ENCODE measurements at regions not wholly inside any gene's neighbourhood (a gene's known extent, or its start where the extent isn't known, plus 50 kb on each side); places are given as distances from the start of the nearest gene placed in this dataset.
A peak's percentile ranks its signal among the peaks of the same experiment; 100 is the strongest.

GRCh38 chr13:26899202-26899601 is 138.6 kb upstream of the GPR12 start:
- Histone ChIP-seq H3K9me3 (ENCODE audit: low read depth) (no peaks in the 10 kb centered on the region), H3K27ac (no peak overlapping the region), H3K36me3 (no peaks in the 10 kb centered on the region), H3K4me1 (ENCODE audit: low read depth) (peaks cover 4% of the 10 kb centered on the region), H3K4me3 (no peak overlapping the region), H3K27me3 (no peaks in the 10 kb centered on the region)
- TF ChIP-seq CTCF (IDR thresholded peaks at IDR 0.05; ENCODE audit: low read depth, low read length): no peak
- DNase-seq (ENCODE audit: low read depth in 1 of 2, low spot score in 1 of 2): no peak

GRCh38 chr13:26897706-26898550 is 137.3 kb upstream of the GPR12 start:
- Histone ChIP-seq H3K9me3 (ENCODE audit: low read depth) (no peaks in the 10 kb centered on the region), H3K27me3 (no peaks in the 10 kb centered on the region), H3K4me3 (no peak overlapping the region), H3K36me3 (no peaks in the 10 kb centered on the region), H3K27ac (peak overlapping the region; percentile 30), H3K4me1 (ENCODE audit: low read depth) (peaks cover 4% of the 10 kb centered on the region)
- no peak for TF ChIP-seq CTCF (IDR thresholded peaks at IDR 0.05; ENCODE audit: low read depth, low read length)
- no peak for DNase-seq (ENCODE audit: low read depth in 1 of 2, low spot score in 1 of 2)

- peaks cover 4% of the 10 kb centered on the region for H3K4me1 ChIP-seq (ENCODE audit: low read depth)
- peak in 1 of 2 donors; percentile 46 for DNase-seq (ENCODE audit: low read depth in 1 of 2, low spot score in 1 of 2)
- H3K27ac ChIP-seq: peak overlapping the region; percentile 30
- no peaks in the 10 kb centered on the region for H3K9me3 ChIP-seq (ENCODE audit: low read depth)
- no peak overlapping the region for H3K4me3 ChIP-seq
- no peaks in the 10 kb centered on the region for H3K36me3 ChIP-seq
- TF ChIP-seq CTCF (IDR thresholded peaks at IDR 0.05; ENCODE audit: low read depth, low read length): no peak
- H3K27me3 ChIP-seq: no peaks in the 10 kb centered on the region
These were observed 136.5 kb upstream of the GPR12 start for GRCh38 chr13:26896986-26897668.

- Histone ChIP-seq H3K36me3 (no peaks in the 10 kb centered on the region), H3K4me1 (ENCODE audit: low read depth) (peaks cover 4% of the 10 kb centered on the region), H3K4me3 (no peak overlapping the region), H3K9me3 (ENCODE audit: low read depth) (no peaks in the 10 kb centered on the region), H3K27me3 (no peaks in the 10 kb centered on the region), H3K27ac (no peak overlapping the region)
- no peak for DNase-seq (ENCODE audit: low read depth in 1 of 2, low spot score in 1 of 2)
- TF ChIP-seq CTCF (IDR thresholded peaks at IDR 0.05; ENCODE audit: low read depth, low read length): no peak
These were observed 135.4 kb upstream of the GPR12 start for GRCh38 chr13:26895808-26896466.

- Histone ChIP-seq H3K27ac (no peak overlapping the region), H3K27me3 (no peaks in the 10 kb centered on the region), H3K4me1 (ENCODE audit: low read depth) (peaks cover 4% of the 10 kb centered on the region), H3K4me3 (no peak overlapping the region), H3K36me3 (no peaks in the 10 kb centered on the region), H3K9me3 (ENCODE audit: low read depth) (no peaks in the 10 kb centered on the region)
- DNase-seq (ENCODE audit: low read depth in 1 of 2, low spot score in 1 of 2): peak in 1 of 2 donors; percentile 20
- no peak for TF ChIP-seq CTCF (IDR thresholded peaks at IDR 0.05; ENCODE audit: low read depth, low read length)
These were observed 134.7 kb upstream of the GPR12 start for GRCh38 chr13:26895081-26895807.
